HG02840 (cell line): ENCODE measurements at regions not wholly inside any gene's neighbourhood (a gene's known extent, or its start where the extent isn't known, plus 50 kb on each side); places are given as distances from the start of the nearest gene placed in this dataset.
"Not testable (repeated sequence)": the region's sequence is repeated elsewhere in the genome, so short reads cannot be mapped to it uniquely, and the experiment has no call there.

Experiments used
- ATAC-seq: cut with Tn5 transposase; IDR thresholded peaks from one replicate; pipeline ENCODE4 v1.9.1; 2021; ENCODE audit warnings: mild to moderate bottlenecking, moderate library complexity, moderate number of reproducible peaks; ENCODE audit not compliant: unreplicated experiment, low FRiP score

GRCh38 chr10:2094171-2094570, 356.8 kb upstream of the ADARB2 start:
- ATAC-seq = no peak

DNA sequence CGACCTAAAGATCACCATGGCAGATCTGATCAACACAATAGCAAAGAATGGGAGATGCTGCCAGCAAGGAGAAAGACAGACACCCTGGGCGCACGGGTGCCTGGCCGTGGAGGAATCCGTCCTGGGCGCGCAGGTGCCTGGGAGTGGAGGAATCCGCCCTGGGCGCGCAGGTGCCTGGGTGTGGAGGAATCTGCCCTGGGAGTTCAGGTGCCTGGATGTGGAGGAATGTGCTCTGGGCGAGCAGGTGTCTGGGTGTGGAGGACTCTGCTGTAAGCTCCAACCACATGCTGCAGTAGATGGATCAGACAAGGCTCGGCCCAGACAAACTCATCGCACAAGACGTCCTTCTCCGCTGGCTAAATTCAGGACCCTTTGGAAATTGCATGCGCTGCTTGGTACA, 346.3 kb upstream of the ADARB2 start:
- ATAC-seq = no peak

DNA sequence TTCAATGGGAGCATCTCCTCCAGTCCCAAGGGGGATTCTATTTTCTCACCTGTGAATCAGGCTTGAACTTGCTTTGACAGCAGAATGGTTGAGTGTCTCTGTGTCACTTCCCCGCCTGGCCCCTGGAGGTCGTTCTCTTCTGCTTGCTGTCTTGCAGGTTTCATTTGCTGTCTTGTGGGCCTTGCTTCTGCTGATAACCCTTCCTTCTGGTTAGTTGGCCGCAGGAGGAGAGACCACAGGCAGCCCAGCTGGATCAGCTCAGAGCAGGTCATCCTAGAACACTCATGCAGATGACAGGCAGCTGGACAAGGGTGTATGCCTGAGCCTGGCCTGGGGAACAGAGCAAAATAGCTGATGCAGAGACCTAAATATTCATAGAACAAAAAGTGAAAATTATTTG, 344.2 kb upstream of the ADARB2 start:
- no peak for ATAC-seq

GRCh38 chr10:2079603-2080078, 342.3 kb upstream of the ADARB2 start:
- ATAC-seq = no peak

DNA sequence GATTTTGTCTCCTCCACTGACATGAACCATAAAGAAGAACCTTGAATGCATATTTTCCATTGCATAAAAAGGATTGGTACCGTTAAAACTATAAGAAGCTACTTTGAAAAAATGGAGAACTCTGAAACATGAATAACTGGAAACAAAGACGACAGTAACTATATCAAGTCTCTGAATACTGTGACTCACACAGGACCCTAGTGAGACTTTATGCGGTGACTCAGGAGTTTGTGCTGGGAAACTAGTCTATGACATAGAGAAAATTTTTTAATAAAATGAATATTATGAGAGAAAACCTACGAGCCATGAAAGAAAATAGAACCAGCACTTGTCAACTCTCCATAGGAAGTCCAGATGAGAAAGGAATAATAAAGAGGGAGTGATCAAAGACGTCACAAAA, 339.9 kb upstream of the ADARB2 start:
- no peak for ATAC-seq

GRCh38 chr10:2076528-2076927, 339.2 kb upstream of the ADARB2 start:
- no peak for ATAC-seq

- no peak for ATAC-seq
Measured at GRCh38 chr10:2067015-2067414, 329.7 kb upstream of the ADARB2 start.

DNA sequence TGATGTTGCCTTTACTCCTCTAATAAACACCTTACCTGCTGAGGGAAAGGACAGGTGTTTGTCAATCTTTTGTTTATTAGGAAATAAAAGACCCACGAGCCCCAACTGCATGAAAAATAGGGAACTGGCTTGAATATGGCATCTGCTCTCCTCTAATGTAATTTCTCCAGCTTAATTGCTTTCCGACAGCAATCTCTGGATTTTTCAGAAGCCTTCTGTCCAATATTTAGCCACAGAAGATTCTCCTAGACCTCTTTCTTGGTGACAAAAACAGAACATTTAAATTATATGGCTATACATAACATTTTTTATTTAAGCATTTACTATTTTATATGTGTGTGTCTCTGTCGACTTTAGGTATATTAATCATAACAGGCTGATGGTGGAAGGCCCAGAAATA, 317.4 kb upstream of the ADARB2 start:
- ATAC-seq = no peak

DNA sequence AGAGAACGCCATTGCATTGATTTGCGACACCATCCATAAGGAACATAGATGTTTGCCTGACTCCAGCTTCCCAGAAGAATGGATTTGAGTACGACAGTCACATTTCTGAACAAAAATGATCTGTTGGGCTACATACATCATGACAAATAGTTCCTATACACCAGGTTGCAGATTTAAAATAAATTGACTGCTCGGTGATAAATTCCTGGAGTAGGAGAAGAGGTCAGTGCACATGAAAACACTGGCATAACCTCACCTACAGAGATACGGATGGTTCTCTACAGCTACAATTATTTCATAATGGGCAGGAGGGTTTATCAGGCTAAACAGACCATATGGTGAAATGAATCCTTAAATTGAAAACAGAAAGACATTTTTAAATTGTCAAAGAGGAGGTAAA, 316.5 kb upstream of the ADARB2 start:
- no peak for ATAC-seq

- no peak for ATAC-seq
Measured at GRCh38 chr10:2051108-2051507, 313.8 kb upstream of the ADARB2 start.

DNA sequence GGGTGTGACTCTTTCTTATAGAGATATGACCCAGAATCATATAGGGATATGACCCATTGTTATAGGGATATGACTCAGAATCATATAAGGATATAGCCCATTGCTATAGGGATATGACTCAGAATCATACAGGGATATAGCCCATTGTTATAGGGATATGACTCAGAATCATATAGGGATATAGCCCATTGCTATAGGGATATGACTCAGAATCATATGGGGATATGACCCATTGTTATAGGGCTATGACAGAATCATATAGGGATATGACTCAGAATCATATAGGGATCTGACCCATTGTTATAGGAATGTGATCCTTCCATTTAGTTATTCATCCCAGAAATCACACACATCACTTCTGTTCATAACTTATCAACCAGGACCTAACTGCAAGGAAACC, 312.2 kb upstream of the ADARB2 start:
- ATAC-seq = no peak

DNA sequence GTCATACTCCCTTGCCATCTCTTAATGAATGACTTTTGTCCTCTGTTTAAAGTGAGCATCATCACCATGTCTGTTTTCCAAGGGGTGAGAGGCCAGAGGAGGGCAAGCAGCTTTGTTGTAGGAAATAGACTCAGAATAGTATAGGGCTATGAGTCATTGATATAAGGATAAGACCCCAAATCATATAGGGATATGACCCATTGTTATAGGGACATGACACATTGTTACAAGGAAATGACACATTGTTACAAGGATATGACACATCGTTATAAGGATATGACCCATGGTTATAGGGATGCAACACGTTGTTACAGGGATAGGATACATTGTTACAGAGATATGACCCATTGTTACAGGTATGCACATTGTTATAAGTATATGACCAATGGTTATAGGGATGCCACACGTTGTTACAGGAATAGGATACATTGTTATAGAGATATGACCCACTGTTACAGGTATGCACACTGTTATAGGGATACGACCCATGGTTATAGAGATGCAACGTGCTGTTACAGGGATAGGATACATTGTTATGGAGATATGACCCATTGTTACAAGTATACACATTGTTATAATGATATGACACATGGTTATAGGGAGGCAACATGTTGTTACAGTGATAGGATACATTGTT, 311.1 kb upstream of the ADARB2 start:
- no peak for ATAC-seq

- no peak for ATAC-seq
Measured at GRCh38 chr10:2047679-2048078, 310.4 kb upstream of the ADARB2 start.

DNA sequence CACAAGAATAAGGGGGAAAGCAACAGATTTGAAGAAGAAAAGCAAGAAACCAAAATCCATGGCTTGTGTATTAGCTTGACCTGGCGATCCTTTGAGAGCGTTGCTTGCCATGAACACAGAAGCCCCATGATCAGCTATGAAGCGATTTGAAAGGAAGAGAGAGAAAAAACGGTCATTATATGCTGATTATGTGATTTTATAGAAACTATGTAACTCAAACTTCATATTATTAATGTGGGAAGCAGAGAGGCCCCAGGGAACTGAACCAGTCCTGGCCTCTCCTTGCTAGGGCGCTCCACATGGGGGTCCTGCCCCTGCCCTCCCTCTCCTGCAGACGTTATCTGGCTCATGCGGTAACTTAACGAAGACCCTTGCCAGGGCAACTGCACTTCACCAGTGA, 306.1 kb upstream of the ADARB2 start:
- ATAC-seq = no peak

- ATAC-seq = no peak
Measured at GRCh38 chr10:2038036-2038435, 300.7 kb upstream of the ADARB2 start.

- ATAC-seq = no peak
Measured at GRCh38 chr10:2037246-2037645, 299.9 kb upstream of the ADARB2 start.

- no peak for ATAC-seq
Measured at GRCh38 chr10:2036209-2036608, 298.9 kb upstream of the ADARB2 start.

DNA sequence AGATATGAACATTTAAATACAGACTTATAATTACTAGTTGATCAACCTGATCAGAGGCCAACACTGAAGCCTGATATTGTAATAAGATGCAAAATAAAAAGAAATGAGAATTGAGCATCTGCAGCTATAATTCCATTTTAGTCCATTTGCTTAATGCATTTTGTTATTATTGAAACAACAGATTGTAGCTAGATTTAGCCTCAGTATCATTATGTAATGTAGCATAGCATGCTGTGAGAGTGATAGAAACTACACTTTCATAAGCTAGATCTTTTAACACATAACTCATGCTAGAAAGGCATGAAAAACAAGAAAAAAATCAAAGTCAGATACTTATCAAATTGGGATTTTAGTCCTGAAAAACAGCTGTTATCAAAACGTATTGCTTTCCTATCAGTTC, 292.7 kb upstream of the ADARB2 start:
- ATAC-seq = no peak

DNA sequence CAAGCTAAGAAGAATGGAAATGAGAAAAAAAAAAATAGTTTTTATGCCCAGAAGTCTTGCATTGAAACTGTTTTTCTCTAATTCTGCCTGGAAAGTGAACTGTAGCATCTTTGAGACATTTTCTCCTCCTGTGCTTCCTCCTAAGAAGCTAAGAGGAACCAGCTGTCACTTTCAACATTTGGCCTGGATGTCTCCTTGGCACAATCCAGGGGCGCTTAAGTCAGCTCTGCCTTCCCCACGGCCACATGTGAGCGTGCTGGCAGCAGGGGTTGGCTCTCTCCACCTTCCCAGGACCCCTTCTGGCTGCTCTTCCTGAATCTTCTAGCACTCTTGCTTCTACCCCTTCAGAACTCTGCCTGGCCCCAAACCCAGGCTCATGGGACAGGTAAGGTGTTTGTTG, 289.6 kb upstream of the ADARB2 start:
- ATAC-seq = no peak

DNA sequence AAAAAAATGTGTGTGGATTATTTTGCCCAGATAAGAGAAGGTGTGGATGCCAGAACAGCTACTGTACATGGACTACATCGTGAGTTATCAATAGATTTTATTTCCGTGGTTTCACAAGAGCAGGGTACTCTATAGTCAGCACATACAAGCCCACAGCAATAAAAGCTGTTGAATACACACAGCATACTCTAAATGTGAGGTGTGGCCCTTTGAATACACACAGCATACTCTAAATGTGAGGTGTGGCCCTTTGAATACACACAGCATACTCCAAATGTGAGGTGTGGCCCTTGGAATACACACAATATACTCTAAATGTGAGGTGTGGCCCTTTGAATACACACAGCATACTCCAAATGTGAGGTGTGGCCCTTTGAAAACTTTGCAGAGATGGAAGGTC, 287.4 kb upstream of the ADARB2 start:
- not testable (repeated sequence) for ATAC-seq

- no peak for ATAC-seq
Measured at GRCh38 chr10:2023687-2024086, 286.4 kb upstream of the ADARB2 start.

- ATAC-seq = no peak
Measured at GRCh38 chr10:2022401-2022800, 285.1 kb upstream of the ADARB2 start.

DNA sequence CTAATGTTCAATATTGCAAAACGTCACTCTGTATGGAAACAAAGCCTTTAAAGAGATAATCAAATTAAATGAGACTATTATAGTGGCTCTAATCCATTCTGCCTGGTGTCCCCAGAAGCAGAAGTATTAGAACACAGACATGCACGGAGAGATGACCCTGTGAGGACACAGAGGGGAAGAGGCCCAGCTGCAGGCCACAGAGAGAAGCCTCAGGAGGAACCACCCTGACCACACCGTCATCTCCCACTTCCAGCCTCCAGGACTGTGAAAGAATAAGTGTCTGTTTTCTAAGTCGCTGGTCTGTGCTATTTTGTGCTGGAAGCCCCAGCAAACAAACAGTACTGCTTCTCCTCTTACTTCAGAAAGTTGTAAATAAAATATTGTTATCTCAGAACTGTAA, 283.5 kb upstream of the ADARB2 start:
- ATAC-seq = no peak
